Bronchial epithelial cell (primary cell): ENCODE measurements at regions not wholly inside any gene's neighbourhood (a gene's known extent, or its start where the extent isn't known, plus 50 kb on each side); places are given as distances from the start of the nearest gene placed in this dataset.

Experiments used
- DNase-seq: peaks from one replicate; pipeline ENCODE4 v3.0.0-alpha.2; 2010; ENCODE audit warnings: low read depth
- FAIRE-seq: peaks from 2 replicates; lab custom pipeline; 2011; peaks lifted over from hg19 to GRCh38; lab: Jason Lieb, UNC
- H3K27me3 ChIP-seq: 2 replicates; pipeline ENCODE4 v1.5.1; 2011; ENCODE audit warnings: low read length; ENCODE audit not compliant: control insufficient read depth, insufficient read depth
- H3K36me3 ChIP-seq: 2 replicates; pipeline ENCODE4 v1.5.1; 2011; ENCODE audit warnings: low read length; ENCODE audit not compliant: control insufficient read depth, insufficient read depth
- H3K4me3 ChIP-seq: 2 replicates; pipeline ENCODE4 v1.5.1; 2011; ENCODE audit warnings: mild to moderate bottlenecking, low read depth, low read length, control low read depth
- TF ChIP-seq, protein P1 (sequence below): IDR thresholded peaks from 2 replicates; pipeline ENCODE4 v1.5.1; 2011; ENCODE audit warnings: mild to moderate bottlenecking, moderate library complexity, low read length, control low read depth, inconsistent platforms; ENCODE audit not compliant: insufficient read depth, severe bottlenecking

GRCh38 chr4:18816228-18816895, 794.8 kb upstream of the LCORL start:
- no peak overlapping the region for H3K4me3 ChIP-seq
- no peaks in the 10 kb centered on the region for H3K27me3 ChIP-seq
- FAIRE-seq (no peak), DNase-seq (no peak)
- TF ChIP-seq, protein P1, sequence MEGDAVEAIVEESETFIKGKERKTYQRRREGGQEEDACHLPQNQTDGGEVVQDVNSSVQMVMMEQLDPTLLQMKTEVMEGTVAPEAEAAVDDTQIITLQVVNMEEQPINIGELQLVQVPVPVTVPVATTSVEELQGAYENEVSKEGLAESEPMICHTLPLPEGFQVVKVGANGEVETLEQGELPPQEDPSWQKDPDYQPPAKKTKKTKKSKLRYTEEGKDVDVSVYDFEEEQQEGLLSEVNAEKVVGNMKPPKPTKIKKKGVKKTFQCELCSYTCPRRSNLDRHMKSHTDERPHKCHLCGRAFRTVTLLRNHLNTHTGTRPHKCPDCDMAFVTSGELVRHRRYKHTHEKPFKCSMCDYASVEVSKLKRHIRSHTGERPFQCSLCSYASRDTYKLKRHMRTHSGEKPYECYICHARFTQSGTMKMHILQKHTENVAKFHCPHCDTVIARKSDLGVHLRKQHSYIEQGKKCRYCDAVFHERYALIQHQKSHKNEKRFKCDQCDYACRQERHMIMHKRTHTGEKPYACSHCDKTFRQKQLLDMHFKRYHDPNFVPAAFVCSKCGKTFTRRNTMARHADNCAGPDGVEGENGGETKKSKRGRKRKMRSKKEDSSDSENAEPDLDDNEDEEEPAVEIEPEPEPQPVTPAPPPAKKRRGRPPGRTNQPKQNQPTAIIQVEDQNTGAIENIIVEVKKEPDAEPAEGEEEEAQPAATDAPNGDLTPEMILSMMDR, result no peak
- no peaks in the 10 kb centered on the region for H3K36me3 ChIP-seq

GRCh38 chr4:18815779-18816173, 794.2 kb upstream of the LCORL start:
- no peak for DNase-seq
- H3K4me3 ChIP-seq, result no peak overlapping the region
- H3K36me3 ChIP-seq, result no peaks in the 10 kb centered on the region
- FAIRE-seq, result peak; percentile 52
- TF ChIP-seq, protein P1, result no peak
- no peaks in the 10 kb centered on the region for H3K27me3 ChIP-seq

GRCh38 chr4:18815081-18815778, 793.7 kb upstream of the LCORL start:
- Histone ChIP-seq H3K36me3 (no peaks in the 10 kb centered on the region), H3K27me3 (no peaks in the 10 kb centered on the region), H3K4me3 (no peak overlapping the region)
- FAIRE-seq, result no peak
- TF ChIP-seq, protein P1, result no peak
- no peak for DNase-seq

DNA sequence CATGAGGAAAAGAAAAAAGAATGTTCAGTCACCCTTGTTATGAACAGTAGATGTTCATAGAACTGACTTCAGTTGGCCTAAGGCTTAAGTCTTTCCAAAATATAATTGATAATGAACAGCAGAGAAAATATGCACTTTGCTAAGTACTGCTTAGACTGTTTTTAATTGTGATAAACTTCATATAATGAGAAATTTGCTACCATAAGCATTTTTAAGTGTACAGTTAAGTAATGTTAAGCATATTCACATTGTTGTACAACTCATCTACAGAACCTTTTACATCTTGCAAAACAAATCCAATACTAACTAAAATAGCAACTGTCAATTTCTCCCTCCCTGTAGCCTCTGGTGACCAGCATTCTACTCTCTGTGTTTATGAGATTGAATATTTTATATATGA, 792.2 kb upstream of the LCORL start:
- Histone ChIP-seq H3K4me3 (no peak overlapping the region), H3K27me3 (no peaks in the 10 kb centered on the region), H3K36me3 (no peaks in the 10 kb centered on the region)
- FAIRE-seq (no peak), DNase-seq (no peak)
- TF ChIP-seq, protein P1, result no peak

DNA sequence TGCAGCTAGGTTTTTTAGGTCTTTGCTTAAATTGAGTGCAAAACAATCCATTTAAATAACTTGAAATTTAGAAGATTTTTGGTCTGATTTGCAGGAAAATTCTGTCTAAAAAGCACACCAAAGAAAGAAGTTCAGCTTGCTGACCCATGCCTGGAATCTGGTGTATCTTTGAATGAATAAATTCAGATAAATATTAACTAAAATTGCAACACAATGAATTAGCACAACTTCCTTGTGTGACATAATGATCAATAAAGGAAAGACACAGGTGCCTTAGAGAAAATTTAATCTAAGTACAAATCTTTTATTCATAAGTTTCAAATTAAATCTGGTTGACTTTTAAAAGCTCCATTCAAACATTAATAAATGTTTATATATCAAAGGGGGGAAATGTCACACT, 791.5 kb upstream of the LCORL start:
- no peak for DNase-seq
- H3K27me3 ChIP-seq, result no peaks in the 10 kb centered on the region
- TF ChIP-seq, protein P1, result no peak
- no peaks in the 10 kb centered on the region for H3K36me3 ChIP-seq
- H3K4me3 ChIP-seq, result no peak overlapping the region
- no peak for FAIRE-seq

DNA sequence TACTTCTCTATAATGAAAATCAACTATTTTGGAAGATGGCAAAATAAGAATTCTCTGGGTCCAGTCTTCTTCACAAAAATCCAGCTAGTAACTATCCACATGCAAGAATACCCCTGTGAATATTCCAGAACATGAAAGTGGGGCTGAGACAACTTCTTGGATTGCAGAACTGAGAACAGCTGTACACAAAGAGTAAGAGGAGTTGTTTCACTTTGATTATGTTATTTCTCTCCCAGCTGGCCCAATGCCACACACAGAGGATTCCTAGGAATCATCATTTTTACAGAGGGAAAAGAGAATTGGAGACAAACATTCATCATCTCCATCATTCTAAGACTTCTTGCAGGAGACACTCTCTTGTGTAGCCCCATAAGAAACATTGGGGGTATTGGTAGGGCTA, 782.2 kb upstream of the LCORL start:
- Histone ChIP-seq H3K36me3 (no peaks in the 10 kb centered on the region), H3K27me3 (no peaks in the 10 kb centered on the region), H3K4me3 (no peak overlapping the region)
- no peak for FAIRE-seq
- TF ChIP-seq, protein P1, result no peak
- no peak for DNase-seq
